Esophagus muscularis mucosa (tissue), 4 donors: ENCODE measurements at regions not wholly inside any gene's neighbourhood (a gene's known extent, or its start where the extent isn't known, plus 50 kb on each side); places are given as distances from the start of the nearest gene placed in this dataset.

Experiments
- DNase-seq: peaks from one replicate; pipeline ENCODE4 v3.0.0-alpha.2; 2017; ENCODE audit errors: extremely low spot score
- H3K27ac ChIP-seq, 4 donors: fragments of 200-600 bp; sonication (generic); replicated peaks in 1 of 4; 1 replicate in 3 of 4; 2 replicates in 1 of 4; pipeline ENCODE4 v1.5.1; 2016 to 2019; ENCODE audit warnings: mild to moderate bottlenecking in 1 of 4
- H3K27me3 ChIP-seq, 4 donors: fragments of 200-600 bp; sonication (generic); one replicate each; pipeline versions ENCODE4 v1.5.1 to v1.6.0; 2016 to 2019
- H3K36me3 ChIP-seq, 4 donors: fragments of 200-600 bp; sonication (generic); one replicate each; pipeline ENCODE4 v1.5.1; 2016 to 2019
- H3K4me1 ChIP-seq, 4 donors: fragments of 200-600 bp; sonication (generic); one replicate each; pipeline ENCODE4 v1.5.1; 2016 to 2019
- H3K4me3 ChIP-seq, 4 donors: fragments of 200-600 bp; sonication (generic); 1 replicate in 2 of 4; 2 replicates in 2 of 4; pipeline ENCODE4 v1.5.1; 2016 to 2019; ENCODE audit warnings: mild to moderate bottlenecking in 4 of 4, moderate library complexity in 1 of 4
- H3K9me3 ChIP-seq, 4 donors: fragments of 200-600 bp; sonication (generic); 1 replicate in 3 of 4; 2 replicates in 1 of 4; pipeline ENCODE4 v1.5.1; 2016 to 2019
- CTCF ChIP-seq, 3 experiments: fragments of 200-600 bp in 2 of 3; fragments of 450-650 bp in 1 of 3; sonication (generic) in 2 of 3; IDR thresholded peaks; one replicate each; pipeline ENCODE4 v1.5.1; 2017 to 2019; ENCODE audit warnings: antibody characterized with exemption in 3 of 3, mild to moderate bottlenecking in 2 of 3, moderate library complexity in 1 of 3
- EP300 ChIP-seq: sonication (generic); formaldehyde crosslinking; IDR thresholded peaks from one replicate; pipeline ENCODE4 v1.6.1; 2017; ENCODE audit warnings: antibody characterized with exemption
- POLR2A ChIP-seq: fragments of 450-650 bp; IDR thresholded peaks from one replicate; pipeline ENCODE4 v1.6.1; 2017; ENCODE audit warnings: antibody characterized with exemption, moderate library complexity, mild to moderate bottlenecking, low read depth
- POLR2AphosphoS5 ChIP-seq, 2 donors: sonication (generic); formaldehyde crosslinking; IDR thresholded peaks; one replicate each; pipeline ENCODE4 v1.6.1; 2017; ENCODE audit warnings: antibody characterized with exemption in 2 of 2
- WGBS: methylation state at CpG from one replicate; pipeline ENCODE4 v1.1.5; 2018; 5-methylcytosine and 5-hydroxymethylcytosine counted together
- intact Hi-C: fragments of 100-400 bp; cut with DNase I; formaldehyde crosslinking; loops from one replicate; pipeline ENCODE4 v1.15.1; 2023

- intact Hi-C loops, result no loop called here
- Histone ChIP-seq H3K27ac (no peak overlapping the region), H3K27me3 (no peaks in the 10 kb centered on the region), H3K4me3 (no peak overlapping the region), H3K9me3 (peaks cover 0 to 10% (median 8%) of the 10 kb centered on the region in 4 donors), H3K4me1 (no peaks in the 10 kb centered on the region), H3K36me3 (no peaks in the 10 kb centered on the region)
- WGBS, result 76% methylated on average over 3 of the region's 3 CpGs
- TF ChIP-seq POLR2A (no peak), EP300 (no peak), CTCF (IDR thresholded peaks at IDR 0.05) (no peak), POLR2AphosphoS5 (IDR thresholded peaks at IDR 0.05) (no peak)
- DNase-seq, result no peak
Observed at GRCh38 chr12:97292588-97292987, 170.0 kb upstream of the RMST start.

- intact Hi-C loops, result no loop called here
- H3K27ac ChIP-seq, result no peak overlapping the region
- no peaks in the 10 kb centered on the region for H3K36me3 ChIP-seq
- no peaks in the 10 kb centered on the region for H3K4me1 ChIP-seq
- no peak for DNase-seq
- WGBS, result 94% methylated on average over 1 of the region's 1 CpG
- no peak overlapping the region for H3K4me3 ChIP-seq
- H3K9me3 ChIP-seq, result peaks cover 0 to 10% (median 8%) of the 10 kb centered on the region in 4 donors
- TF ChIP-seq EP300, result no peak
- TF ChIP-seq CTCF (IDR thresholded peaks at IDR 0.05), result no peak
- TF ChIP-seq POLR2AphosphoS5 (IDR thresholded peaks at IDR 0.05), result no peak
- TF ChIP-seq POLR2A, result no peak
- no peaks in the 10 kb centered on the region for H3K27me3 ChIP-seq
Observed at GRCh38 chr12:97293541-97293940, 169.1 kb upstream of the RMST start.

- no peak overlapping the region for H3K4me3 ChIP-seq
- no peaks in the 10 kb centered on the region for H3K4me1 ChIP-seq
- H3K27ac ChIP-seq, result no peak overlapping the region
- intact Hi-C loops, result loop anchor here (5.0 to 10.0 kb wide), 2 partner anchors 145 to 723 kb away; no protein-coding TSS in a partner anchor
- peak; percentile 8 for DNase-seq
- WGBS, result 84% methylated on average over 5 of the region's 5 CpGs
- TF ChIP-seq CTCF (IDR thresholded peaks at IDR 0.05), result no peak
- no peak for TF ChIP-seq POLR2AphosphoS5 (IDR thresholded peaks at IDR 0.05)
- TF ChIP-seq POLR2A, result no peak
- TF ChIP-seq EP300, result no peak
- H3K27me3 ChIP-seq, result no peaks in the 10 kb centered on the region
- no peaks in the 10 kb centered on the region for H3K36me3 ChIP-seq
- H3K9me3 ChIP-seq, result peaks cover 0 to 10% (median 8%) of the 10 kb centered on the region in 4 donors
Observed at GRCh38 chr12:97299847-97300246, 162.8 kb upstream of the RMST start.

- DNase-seq, result peak; percentile 84
- Histone ChIP-seq H3K4me3 (no peak overlapping the region), H3K9me3 (peaks cover 0 to 4% (median 2%) of the 10 kb centered on the region in 4 donors), H3K27me3 (no peaks in the 10 kb centered on the region), H3K27ac (no peak overlapping the region), H3K4me1 (no peaks in the 10 kb centered on the region), H3K36me3 (no peaks in the 10 kb centered on the region)
- 83% methylated on average over 5 of the region's 5 CpGs for WGBS
- intact Hi-C loops, result loop anchor here (5.0 to 10.0 kb wide), 2 partner anchors 146 to 723 kb away; no protein-coding TSS in a partner anchor
- TF ChIP-seq EP300 (no peak), POLR2AphosphoS5 (IDR thresholded peaks at IDR 0.05) (no peak), CTCF (IDR thresholded peaks at IDR 0.05) (no peak)
Observed at GRCh38 chr12:97300431-97300830, 162.2 kb upstream of the RMST start.

GRCh38 chr12:97300891-97301290 is 161.7 kb upstream of the RMST start:
- 79% methylated on average over 1 of the region's 1 CpG for WGBS
- no peak for TF ChIP-seq CTCF (IDR thresholded peaks at IDR 0.05)
- no peak for TF ChIP-seq EP300
- no peak for TF ChIP-seq POLR2AphosphoS5 (IDR thresholded peaks at IDR 0.05)
- TF ChIP-seq POLR2A, result no peak
- Histone ChIP-seq H3K9me3 (no peaks in the 10 kb centered on the region), H3K4me3 (no peak overlapping the region), H3K27ac (no peak overlapping the region), H3K36me3 (no peaks in the 10 kb centered on the region), H3K4me1 (no peaks in the 10 kb centered on the region), H3K27me3 (no peaks in the 10 kb centered on the region)
- no peak for DNase-seq
- intact Hi-C loops, result loop anchor here (5.0 to 10.0 kb wide), 2 partner anchors 146 to 724 kb away; no protein-coding TSS in a partner anchor
